Activated CD8-positive, alpha-beta memory T cell treated with anti-CD3 and anti-CD28 coated beads, Interleukin-2, amount 50 U/mL, for 48 hours (primary cell): ENCODE measurements at regions not wholly inside any gene's neighbourhood (a gene's known extent, or its start where the extent isn't known, plus 50 kb on each side); places are given as distances from the start of the nearest gene placed in this dataset.

ENCODE experiments used
- DNase-seq: peaks from one replicate; pipeline ENCODE4 v3.0.0-alpha.2; 2020

- DNase-seq: no peak
These were observed 131.0 kb downstream of the RPS24 start for GRCh38 chr10:78164702-78165101.

GRCh38 chr10:78165172-78165571 lies 131.5 kb downstream of the RPS24 start:
- no peak for DNase-seq

- DNase-seq: no peak
These were observed 132.0 kb downstream of the RPS24 start for GRCh38 chr10:78165617-78166016.

- DNase-seq: no peak
These were observed 132.6 kb downstream of the RPS24 start for GRCh38 chr10:78166261-78166660.

- DNase-seq: no peak
These were observed 135.6 kb downstream of the RPS24 start for GRCh38 chr10:78169214-78169613.

GRCh38 chr10:78170026-78170475 lies 136.4 kb downstream of the RPS24 start:
- DNase-seq: no peak

GRCh38 chr10:78171633-78172400 lies 138.2 kb downstream of the RPS24 start:
- no peak for DNase-seq

- DNase-seq: no peak
These were observed 139.8 kb downstream of the RPS24 start for GRCh38 chr10:78173360-78174015.

GRCh38 chr10:78175444-78176015 lies 141.9 kb downstream of the RPS24 start:
- no peak for DNase-seq

- DNase-seq: no peak
These were observed 143.0 kb downstream of the RPS24 start for GRCh38 chr10:78176320-78177317.

GRCh38 chr10:78177491-78178185 lies 144.0 kb downstream of the RPS24 start:
- DNase-seq: no peak

- DNase-seq: no peak
These were observed 144.7 kb downstream of the RPS24 start for GRCh38 chr10:78178397-78178796.

- DNase-seq: no peak
These were observed 145.3 kb downstream of the RPS24 start for GRCh38 chr10:78178940-78179339.

GRCh38 chr10:78179886-78180705 lies 146.4 kb downstream of the RPS24 start:
- no peak for DNase-seq

GRCh38 chr10:78181381-78182055 lies 147.9 kb downstream of the RPS24 start:
- no peak for DNase-seq

- DNase-seq: no peak
These were observed 149.2 kb downstream of the RPS24 start for GRCh38 chr10:78182841-78183240.

GRCh38 chr10:78184851-78185692 lies 151.4 kb downstream of the RPS24 start:
- no peak for DNase-seq

- no peak for DNase-seq
These were observed 152.0 kb downstream of the RPS24 start for GRCh38 chr10:78185693-78186055.

- DNase-seq: no peak
These were observed 152.9 kb downstream of the RPS24 start for GRCh38 chr10:78186572-78186971.

- no peak for DNase-seq
These were observed 153.7 kb downstream of the RPS24 start for GRCh38 chr10:78187371-78187770.
